GM12875 (cell line): ENCODE measurements at regions not wholly inside any gene's neighbourhood (a gene's known extent, or its start where the extent isn't known, plus 50 kb on each side); places are given as distances from the start of the nearest gene placed in this dataset.

Experiments used
- H3K4me3 ChIP-seq: one replicate; pipeline ENCODE4 v1.5.1; 2011; ENCODE audit warnings: low read depth, low read length, control low read depth
- TF ChIP-seq, protein P1 (sequence below): IDR thresholded peaks from 2 replicates; pipeline ENCODE4 v1.5.1; 2011; ENCODE audit warnings: low read depth, mild to moderate bottlenecking, control low read depth, inconsistent platforms, low read length, moderate library complexity, borderline replicate concordance; ENCODE audit not compliant: insufficient read depth

DNA sequence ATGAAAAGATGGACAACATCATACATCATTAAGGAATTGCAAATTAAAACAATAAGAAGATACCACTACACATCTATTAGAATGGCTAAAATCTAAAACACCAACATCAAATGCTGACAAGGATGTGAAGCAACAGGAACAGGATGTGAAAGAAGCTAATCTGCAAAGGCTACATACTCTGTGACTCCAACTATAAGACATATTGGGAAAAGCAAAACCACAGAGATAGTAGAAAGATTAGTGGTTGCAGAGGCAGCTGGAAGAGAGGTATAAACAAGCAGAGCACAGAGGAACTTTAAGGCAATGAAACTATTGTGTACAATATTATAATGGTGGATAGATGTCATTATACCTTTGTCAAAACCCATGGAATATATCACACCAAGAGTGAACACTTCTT is 393.7 kb upstream of the RAB6C start:
- H3K4me3 ChIP-seq: no peak overlapping the region
- TF ChIP-seq, protein P1, sequence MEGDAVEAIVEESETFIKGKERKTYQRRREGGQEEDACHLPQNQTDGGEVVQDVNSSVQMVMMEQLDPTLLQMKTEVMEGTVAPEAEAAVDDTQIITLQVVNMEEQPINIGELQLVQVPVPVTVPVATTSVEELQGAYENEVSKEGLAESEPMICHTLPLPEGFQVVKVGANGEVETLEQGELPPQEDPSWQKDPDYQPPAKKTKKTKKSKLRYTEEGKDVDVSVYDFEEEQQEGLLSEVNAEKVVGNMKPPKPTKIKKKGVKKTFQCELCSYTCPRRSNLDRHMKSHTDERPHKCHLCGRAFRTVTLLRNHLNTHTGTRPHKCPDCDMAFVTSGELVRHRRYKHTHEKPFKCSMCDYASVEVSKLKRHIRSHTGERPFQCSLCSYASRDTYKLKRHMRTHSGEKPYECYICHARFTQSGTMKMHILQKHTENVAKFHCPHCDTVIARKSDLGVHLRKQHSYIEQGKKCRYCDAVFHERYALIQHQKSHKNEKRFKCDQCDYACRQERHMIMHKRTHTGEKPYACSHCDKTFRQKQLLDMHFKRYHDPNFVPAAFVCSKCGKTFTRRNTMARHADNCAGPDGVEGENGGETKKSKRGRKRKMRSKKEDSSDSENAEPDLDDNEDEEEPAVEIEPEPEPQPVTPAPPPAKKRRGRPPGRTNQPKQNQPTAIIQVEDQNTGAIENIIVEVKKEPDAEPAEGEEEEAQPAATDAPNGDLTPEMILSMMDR: no peak

DNA sequence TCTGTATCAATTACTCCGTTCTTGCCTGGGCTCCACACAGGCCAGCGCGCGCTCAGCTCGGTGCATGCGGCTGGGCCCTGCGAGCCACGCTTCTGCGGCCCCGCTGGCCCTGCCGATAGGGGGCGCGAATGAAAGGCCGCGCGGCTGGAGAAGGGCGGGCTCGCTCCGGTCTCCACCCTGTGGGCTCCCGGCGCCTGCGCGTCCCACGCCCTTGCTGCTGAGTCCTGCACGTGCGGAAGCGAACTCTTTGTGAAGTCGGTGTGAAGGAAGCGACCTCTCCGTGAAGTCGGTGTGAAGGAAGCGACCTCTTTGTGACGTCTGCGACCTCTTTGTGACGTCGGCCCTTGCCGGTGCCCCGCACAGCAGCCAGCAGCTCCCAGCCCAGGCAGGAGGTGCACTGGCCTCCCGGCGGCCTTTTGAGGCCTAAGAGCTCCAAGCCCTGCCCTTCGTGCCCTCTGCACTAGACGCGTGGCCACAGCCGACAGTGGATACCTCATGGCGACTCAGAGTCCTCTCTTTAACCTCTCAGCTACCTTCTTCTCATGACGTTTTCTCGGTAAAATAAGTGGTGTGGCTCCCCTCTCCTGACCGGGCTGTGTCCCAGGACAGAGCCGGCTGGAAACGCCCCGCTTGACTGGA is 391.9 kb upstream of the RAB6C start:
- H3K4me3 ChIP-seq: no peak overlapping the region
- TF ChIP-seq, protein P1: no peak

DNA sequence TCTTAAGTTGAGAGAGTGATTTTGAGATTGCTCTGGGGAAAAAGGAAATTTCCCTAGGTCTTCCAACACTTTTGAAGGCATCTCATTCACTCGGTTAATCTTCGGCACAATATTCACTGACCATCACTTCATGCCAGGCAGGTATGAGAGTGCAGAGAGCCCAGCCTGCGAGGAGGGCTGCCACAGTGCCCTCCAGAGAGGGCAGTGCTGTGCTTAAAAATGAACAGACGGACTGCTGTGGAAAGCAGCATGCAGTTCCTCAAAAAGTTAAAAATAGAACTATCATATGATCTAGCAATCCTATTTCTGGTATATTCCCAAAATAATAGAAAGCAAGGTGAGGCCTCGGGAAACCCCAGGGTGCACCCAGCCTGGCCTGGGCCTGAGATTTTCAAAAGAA is 374.9 kb upstream of the RAB6C start:
- H3K4me3 ChIP-seq: no peak overlapping the region
- TF ChIP-seq, protein P1: no peak

DNA sequence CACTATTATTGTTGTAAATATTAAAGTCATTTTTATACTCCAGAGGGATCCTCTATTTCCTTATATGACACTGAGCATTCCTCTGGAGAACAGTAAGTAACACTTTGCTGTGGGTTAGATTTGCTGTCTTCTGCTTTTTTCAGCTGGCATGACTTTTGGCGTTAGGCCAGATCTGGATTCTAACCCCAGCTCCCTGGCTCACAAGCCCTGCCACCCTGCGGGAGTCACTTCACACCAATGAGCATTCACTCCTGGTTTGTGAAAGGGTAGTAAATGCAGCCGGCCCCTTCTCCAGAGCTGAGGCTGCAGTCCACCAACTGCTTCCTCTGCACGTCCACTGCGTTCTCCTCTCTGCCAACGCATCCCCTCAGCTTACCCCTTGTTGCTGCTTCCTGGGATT is 373.8 kb upstream of the RAB6C start:
- no peak overlapping the region for H3K4me3 ChIP-seq
- TF ChIP-seq, protein P1: no peak

DNA sequence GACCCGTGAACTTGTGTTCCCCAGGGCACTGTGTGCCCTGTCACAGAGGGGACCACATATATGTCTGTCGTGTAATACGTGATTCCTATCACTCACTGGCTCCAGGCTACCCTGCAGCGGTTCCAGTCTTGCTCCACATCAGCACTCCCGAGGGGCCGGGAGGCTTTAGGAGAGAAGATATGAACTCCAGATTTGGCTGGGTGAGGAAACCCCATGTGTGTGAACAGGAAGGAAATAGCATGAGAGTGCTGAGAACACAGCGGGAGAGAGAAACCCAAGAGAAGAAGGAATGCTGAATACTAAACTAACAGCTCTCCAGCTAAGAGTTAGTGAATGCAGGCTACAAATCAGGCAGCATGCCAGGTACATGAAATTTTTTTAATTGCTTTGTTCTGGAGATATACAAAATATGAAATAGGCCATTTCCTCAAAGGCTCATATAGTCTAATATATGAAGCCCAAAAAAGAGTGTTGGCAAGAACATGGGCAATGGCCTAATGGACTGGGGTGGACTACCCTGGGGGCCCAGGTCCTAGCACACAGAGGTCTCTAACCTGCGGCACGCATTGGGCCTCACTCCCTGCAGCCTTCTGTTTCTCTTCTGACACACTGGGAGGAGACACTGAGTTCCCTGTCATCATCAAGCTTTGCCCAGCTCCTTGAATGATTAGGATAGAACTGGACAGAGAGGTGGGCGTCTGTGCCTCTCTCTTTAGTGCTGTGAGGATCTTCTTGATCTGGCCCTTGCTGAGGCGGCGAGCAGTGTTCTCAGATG is 372.8 kb upstream of the RAB6C start:
- TF ChIP-seq, protein P1: no peak
- H3K4me3 ChIP-seq: no peak overlapping the region

DNA sequence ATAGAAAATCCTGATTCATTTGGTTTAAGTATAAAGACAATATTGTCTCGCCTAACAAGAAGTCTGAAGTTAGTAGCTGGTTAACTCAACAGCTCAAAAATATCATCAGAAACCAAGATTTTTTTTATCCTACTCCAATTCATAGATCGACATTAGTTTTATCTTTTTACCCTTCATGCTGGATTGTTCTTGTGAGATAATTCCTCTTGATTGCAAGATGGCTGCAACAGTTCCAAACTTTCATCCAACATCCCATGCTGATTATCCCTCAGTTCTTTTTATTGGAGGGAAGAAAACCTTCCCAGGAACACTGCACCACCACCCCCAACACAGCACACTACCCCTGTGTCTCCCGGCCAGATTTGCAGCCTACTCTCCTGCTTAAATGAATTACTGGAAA is 370.2 kb upstream of the RAB6C start:
- H3K4me3 ChIP-seq: no peak overlapping the region
- TF ChIP-seq, protein P1: no peak

DNA sequence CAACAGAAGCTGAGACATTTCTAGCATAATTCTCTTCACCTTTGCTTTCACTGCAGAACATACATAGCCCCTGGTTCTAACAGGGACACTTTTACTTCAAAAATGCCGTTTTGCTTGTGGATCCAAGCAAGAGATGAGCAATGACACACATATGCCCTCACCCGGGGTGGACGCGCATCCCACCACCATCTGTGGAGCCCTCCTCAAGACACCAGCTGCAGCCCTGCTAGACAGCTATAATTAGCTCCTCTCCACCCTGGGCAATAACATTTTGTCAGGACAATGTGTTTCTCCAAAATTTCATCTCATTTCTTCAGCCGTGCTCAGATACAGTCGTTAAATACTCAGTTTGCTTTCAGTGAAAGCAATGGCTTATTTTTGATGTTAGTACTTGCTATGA is 368.7 kb upstream of the RAB6C start:
- no peak overlapping the region for H3K4me3 ChIP-seq
- TF ChIP-seq, protein P1: no peak
